ENCODE measurements at regions not wholly inside any gene's neighbourhood (a gene's known extent, or its start where the extent isn't known, plus 50 kb on each side); places are given as distances from the start of the nearest gene placed in this dataset.
"Not testable (repeated sequence)": the region's sequence is repeated elsewhere in the genome, so short reads cannot be mapped to it uniquely, and the experiment has no call there.

DNA sequence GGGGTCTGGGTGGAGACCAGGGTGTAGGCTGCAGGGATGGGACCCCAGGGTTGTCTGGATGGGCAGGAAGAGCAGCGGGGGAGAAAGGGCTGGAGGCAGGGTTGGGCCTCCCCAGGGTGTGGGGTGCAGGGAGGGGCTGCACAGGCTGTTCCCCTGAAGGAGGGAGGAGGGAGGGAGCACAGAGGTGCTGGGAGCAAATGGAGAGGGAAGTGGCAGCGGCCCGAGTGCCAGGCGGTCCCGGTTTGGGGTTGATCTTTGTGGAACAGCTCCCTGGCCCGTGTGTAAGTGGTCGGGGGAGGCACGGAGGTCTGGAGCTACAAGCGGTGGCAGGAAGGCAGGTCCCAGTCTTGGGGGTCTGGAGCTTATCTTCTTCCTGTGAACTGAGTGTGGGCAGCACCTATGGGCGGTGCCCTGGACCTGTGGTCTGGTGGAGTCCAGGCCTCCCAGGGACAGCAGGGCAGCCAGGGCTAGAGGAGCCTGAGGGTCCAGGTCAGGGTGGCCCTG, 391.6 kb downstream of the TMEM121 start:
- H3K27ac ChIP-seq: no peak overlapping the region
- TF ChIP-seq, protein P1, sequence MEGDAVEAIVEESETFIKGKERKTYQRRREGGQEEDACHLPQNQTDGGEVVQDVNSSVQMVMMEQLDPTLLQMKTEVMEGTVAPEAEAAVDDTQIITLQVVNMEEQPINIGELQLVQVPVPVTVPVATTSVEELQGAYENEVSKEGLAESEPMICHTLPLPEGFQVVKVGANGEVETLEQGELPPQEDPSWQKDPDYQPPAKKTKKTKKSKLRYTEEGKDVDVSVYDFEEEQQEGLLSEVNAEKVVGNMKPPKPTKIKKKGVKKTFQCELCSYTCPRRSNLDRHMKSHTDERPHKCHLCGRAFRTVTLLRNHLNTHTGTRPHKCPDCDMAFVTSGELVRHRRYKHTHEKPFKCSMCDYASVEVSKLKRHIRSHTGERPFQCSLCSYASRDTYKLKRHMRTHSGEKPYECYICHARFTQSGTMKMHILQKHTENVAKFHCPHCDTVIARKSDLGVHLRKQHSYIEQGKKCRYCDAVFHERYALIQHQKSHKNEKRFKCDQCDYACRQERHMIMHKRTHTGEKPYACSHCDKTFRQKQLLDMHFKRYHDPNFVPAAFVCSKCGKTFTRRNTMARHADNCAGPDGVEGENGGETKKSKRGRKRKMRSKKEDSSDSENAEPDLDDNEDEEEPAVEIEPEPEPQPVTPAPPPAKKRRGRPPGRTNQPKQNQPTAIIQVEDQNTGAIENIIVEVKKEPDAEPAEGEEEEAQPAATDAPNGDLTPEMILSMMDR (IDR thresholded peaks at IDR 0.05): no peak
- no peak for TF ChIP-seq ZFX (IDR thresholded peaks at IDR 0.05; ENCODE audit: borderline replicate concordance)

DNA sequence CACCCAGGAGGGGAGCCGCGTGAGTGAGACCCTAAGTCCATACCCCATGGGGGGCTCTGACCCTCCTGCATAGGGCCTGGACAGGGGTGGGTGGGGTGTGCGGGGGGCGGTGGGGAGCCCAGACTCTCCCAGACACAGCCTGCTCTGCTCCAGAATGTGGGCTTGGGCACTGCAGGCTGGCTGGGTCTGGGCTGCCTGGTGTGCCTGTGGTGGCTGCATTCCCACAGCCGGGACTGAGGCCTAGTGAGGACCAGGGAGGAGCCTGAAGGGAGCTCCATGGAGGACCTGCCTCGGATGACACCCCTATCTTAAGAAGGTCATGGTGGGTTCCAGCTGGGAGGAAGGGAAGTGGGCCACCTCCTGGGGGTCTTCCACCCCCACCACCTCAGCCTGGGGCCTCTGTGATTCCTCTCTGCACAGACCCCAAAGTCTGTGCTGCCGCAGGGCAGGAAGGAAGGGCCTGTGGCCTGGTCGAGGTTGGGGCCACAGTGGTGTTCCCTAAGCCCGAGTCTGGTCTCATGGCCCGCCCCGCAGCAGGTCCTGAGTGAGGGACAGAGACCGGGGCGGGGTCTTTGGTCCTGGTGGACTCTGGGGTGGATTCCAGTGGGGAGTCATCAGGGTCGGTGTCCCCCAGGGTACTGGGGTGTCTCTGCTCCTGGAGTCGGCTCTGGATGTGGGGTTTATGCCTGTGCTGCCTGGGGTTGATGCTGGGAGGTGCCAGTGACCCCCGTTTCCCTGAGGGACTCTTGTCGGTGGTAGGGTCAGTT, 392.3 kb downstream of the TMEM121 start:
- no peak for TF ChIP-seq ZFX (IDR thresholded peaks at IDR 0.05; ENCODE audit: borderline replicate concordance)
- TF ChIP-seq, protein P1 (IDR thresholded peaks at IDR 0.05): no peak
- H3K27ac ChIP-seq: no peak overlapping the region

DNA sequence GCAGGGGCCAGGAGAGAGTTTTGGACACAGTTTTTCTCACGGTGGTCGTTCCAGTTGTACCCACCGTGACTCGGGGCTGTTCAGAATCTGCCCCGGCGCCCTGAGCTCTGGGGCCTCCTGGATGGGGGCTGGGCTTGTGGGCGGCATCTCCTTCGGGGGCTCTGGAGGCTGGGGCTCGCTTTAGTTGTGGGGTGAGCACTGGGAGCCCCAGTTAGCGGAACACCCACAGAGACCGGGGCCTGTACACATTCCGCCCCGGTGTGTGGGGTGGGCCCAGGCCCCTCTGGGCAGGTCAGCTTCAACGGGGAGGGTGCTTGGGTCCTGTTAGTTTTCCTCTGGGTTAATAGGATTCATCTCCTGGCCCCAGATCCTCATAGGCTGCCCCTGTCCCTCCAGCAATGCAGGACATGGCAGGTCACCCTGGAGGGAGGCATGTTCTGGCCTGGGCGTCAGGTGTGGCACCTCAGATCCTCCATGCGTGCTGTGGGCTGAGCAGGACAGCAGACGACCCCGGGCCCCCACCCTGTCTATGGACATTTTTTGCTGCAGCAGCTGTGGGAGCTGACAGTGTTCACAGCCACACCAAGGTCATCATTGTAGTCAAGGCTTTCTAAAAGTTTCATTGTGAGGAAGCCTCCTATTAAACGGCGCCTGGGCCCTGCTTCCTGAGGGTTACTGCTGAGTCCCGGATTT, 393.2 kb downstream of the TMEM121 start:
- no peak for TF ChIP-seq ZFX (IDR thresholded peaks at IDR 0.05; ENCODE audit: borderline replicate concordance)
- TF ChIP-seq, protein P1 (IDR thresholded peaks at IDR 0.05): no peak
- no peak overlapping the region for H3K27ac ChIP-seq

DNA sequence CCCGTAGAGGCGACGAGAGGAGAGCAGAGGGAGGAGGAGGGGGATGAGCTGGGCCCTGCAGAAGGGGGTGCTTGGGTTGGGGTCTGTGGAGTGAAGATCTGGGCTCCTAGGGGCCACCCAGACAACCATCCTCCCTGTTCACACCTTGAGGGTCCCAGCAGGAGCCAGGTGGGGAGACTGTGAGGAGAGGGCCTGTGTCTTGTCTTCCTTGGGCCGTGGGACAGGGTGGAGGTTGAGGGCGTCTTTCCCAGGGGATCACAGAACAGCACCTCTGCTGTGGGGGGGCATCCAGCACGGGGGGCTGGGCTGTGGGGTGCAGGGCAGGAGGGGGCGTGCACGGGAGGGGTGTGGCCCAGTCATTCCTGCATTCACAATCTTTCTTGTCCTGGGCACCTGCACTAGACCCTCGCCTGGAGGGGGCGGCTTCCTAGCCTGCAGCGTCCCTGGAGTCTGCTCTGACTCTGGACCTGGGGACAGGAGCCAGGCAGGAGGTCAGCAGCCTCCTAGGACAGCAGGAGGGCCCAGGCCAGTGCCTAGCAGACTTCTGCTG, 393.8 kb downstream of the TMEM121 start:
- H3K27ac ChIP-seq: not testable (repeated sequence)

DNA sequence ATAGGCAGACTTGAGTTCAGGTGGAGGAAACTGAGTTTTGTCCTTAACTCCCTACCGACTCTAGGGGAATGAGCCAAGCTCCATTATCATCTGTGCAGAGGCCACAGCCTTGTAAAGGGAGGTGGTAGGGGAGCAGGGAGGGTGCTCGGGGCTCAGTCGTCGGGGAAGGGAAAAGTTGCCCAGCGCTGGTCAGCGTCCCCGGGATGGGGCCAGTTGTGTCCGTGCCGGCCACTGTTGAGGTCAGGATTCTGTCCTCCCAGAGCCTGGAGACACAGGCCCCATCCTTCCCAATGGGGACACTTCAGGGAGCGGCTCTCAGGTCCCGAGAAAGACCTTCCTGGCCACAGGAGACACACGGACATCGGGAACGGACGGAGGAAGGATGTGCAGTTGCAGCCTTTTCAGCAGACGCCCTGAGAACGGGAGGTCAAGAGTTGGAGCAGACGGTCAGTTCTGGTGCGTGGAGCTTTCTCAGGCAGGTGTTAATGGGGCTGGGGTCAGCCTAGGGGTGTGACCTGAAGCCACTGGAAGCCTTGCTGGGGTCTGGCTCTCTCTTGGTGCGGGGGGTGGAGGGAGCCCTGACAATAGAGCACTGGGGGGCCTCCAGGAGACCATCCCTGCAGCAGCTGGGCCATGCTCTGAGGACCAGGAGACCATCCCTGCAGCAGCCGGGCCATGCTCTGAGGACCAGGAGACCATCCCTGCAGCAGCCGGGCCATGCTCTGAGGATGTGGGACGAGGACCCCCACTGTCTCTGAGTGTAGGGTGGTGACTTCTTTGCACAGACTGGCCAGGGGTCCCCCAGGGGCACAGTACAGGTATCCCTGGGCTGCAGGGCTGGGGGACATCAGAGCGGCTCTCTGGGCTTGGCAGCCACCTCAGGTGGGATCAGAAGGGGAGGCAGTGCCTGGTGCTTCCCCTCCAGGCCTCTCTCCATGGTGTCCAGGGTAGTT, 394.7 kb downstream of the TMEM121 start:
- H3K27ac ChIP-seq: not testable (repeated sequence)

DNA sequence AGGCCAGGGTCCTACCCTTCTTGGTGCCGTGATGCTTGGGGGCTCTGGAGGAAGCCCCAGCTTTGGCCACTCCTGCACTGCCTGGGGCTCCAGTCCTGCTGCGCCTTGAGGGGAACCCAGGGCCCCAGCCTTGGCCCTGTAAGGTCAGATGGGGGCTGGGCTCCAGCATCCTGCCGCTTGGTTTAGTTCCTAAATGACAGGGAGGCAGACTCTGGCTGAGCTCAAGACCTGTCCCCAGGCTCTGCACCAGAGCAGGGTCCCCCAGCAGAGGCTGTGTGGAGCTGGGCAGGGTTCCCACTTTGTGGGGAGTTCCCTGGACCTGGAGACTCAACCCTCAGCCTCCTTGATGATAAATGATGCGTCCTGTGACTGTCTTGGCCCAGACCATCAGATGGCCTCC, 395.4 kb downstream of the TMEM121 start:
- not testable (repeated sequence) for H3K27ac ChIP-seq

DNA sequence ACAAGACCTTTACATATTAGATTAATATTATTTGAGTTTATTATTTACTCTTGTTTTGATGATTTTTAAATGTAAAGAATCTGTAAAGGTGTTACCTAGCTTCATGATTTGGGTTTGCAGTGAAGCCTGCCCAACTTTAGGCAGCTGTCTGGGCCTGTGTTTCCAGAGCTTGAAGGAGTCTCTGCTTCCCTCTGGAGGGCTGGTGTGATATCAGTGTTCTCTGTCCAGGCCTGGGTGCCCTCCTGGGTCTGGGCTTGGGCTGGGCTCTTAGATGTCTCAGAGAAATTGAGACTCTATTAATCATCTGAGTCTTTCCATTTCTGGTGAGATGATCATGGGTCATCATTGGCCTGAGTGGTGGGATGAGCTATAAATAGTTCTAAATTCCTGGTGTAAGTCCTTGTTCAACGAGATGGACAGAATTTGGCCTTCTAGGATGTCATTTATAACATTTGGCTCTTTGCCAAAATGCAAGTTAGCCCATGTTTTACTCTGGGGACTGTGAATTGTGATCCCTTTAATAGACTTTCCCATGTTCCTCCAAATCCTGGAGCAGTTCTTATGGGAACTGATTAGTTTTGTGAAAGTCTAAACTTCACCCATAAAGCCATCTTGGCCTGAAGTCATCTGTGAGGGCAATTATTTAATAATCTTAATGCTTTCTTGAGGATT, 397.3 kb downstream of the TMEM121 start:
- H3K27ac ChIP-seq: not testable (repeated sequence)

DNA sequence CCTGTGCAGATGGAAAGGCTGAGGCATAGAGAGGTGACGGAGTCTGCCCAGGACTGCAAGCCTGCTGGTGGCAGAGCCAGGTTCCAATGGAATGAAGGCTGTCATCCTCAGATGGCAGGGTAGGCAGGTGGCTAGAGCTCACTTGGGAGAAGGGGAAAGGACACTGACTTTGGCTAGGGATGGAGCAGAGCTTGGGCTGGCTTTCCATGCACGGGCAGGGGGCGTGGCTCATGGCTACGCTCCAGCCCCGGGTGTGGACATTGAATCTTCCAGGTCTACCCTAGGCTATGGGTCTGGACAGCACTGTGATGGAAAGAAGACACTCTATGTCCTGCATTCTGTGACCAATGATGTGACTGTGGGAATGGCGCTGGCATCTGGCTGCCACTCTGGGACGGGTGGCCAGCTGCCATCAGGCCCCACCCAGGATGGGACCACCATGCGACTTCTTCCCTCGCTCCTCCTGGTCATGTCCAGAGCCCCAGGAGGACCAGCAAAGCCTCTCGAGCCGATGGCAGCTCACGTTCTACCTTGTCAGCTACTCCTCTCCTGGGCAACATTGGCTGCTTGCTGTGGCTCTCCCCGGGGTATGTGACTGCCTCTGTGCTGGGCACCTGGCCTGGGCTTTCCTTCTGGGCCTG, 398.7 kb downstream of the TMEM121 start:
- H3K27ac ChIP-seq: no peak overlapping the region
- no peak for TF ChIP-seq ZFX (IDR thresholded peaks at IDR 0.05; ENCODE audit: borderline replicate concordance)
- TF ChIP-seq, protein P1 (IDR thresholded peaks at IDR 0.05): no peak

Measured in 22Rv1 (cell line).